ENCODE measurements at regions not wholly inside any gene's neighbourhood (a gene's known extent, or its start where the extent isn't known, plus 50 kb on each side); places are given as distances from the start of the nearest gene placed in this dataset.
"Not testable (repeated sequence)": the region's sequence is repeated elsewhere in the genome, so short reads cannot be mapped to it uniquely, and the experiment has no call there.

DNA sequence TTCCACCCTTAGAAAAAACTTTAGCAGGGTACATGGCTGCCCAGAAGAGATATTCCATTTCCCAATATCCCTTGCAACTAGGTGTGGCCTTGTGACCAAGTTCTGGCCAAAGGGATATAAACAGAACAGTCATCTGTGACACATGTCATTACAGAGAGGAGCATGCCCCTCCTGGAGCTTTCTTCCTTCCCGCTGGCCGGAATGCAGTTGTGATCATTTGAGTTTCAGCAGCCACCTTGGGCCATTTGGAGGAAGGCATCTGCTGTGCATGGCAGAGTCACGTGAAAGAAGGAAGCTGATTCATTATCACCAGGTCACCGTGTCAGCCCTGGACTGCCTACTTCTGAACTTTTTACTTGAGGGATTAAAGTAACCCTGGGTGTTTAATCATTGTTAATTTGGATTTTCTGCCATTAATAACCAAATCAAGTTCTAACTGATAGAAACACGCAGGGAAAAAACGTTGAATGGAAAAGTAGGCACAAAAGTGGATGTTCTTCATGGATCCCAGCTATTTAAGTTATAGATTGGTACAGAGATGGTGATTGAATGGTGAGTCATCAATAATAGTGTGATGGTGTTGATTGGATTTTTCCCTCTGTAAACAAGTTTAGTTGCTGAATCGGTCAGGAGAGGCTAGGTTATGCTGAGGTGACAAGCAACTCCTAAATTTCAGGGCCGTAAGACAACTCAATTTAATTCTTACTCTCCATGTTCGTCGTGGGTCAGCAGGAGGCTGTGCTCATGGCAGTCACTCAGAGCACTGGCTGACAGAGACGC lies 80.7 kb upstream of the CCDC167 start:
- no peak for DNase-seq (ENCODE audit: low read depth)

DNA sequence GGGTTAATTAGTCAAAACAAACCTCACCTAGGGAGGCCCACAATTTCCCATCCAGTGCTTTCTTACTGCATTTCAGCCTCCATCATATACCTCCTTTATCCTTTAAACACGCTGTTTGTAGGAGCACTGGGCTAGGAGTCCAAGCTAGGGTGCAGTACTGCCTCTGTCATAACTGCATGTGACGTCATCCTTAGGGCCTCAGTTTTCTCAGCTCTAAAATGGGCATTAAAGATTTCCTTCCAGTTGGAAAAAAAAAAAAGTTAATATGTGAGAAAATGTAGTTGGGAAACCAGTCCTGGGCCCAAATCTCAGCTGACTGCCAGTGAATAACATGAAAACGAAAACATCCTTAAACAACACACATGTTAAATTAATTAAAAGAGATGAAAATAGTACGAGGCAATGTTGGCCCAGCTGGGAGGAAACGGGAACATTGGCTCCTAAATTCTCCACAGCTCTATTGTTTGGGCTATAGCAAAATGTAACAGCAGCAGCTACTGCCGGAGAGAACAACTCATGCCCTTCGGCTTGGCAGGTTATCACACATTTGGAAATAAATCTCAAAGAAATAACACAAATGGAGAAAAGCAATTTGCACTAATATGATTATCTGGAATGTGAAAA lies 79.9 kb upstream of the CCDC167 start:
- DNase-seq (ENCODE audit: low read depth), result no peak

DNA sequence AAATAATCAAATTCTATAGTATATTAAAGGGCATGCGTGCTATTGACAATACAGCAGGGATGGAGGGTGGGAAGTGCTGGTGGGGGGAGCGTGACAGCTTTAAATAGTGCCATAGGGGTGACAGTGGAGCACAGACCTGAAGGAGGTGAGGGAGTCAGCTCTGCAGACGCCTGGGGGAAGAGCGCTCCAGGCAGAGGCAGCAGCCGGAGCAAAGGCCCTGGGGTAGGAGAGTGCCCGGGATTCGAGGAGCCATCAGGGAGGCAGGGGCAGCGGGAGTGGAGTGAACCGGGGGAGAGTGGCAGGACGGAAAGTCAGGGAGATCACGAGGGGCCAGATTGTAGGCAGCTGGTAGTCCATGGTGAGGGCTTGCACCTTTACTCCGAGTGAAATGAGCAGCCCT lies 78.4 kb upstream of the CCDC167 start:
- DNase-seq (ENCODE audit: low read depth), result no peak

DNA sequence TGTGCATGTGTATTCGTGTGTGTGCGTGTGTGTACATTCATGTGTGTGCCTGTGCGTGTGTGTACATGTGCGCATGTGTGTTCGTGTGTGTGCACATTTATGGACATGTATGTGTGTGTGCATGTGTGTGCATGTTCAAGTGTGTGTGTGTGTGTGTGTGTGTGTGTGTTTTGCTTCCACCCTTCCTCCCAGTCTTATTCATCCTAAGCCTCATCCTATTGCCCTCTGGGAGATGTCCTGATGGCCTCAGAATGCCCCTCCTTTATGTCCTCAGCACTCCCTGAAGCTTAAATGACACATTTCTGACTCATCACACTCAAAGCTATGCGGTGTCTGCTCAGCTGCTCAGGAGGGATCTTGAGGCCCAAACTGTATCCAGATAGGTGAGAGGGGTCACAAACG lies 76.6 kb upstream of the CCDC167 start:
- no peak for DNase-seq (ENCODE audit: low read depth)

DNA sequence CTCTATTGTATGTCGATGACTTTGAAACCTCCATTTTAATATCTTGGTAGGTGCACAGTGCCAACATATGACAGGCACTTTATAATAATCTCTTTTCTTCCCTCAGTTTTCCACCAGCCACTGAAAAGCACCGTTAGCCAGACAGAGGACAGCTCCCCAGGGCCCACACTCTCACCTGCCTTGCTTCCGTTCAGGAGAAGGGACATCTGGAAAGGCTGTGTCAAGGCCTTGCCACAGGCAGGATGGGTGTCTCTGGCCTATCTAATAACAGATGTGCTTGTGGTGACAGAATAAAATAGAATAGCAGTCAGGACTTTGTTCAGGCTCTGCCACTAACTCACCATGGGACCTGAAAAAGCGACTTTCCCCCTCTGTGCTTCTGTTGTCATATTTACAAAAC lies 75.5 kb upstream of the CCDC167 start:
- no peak for DNase-seq (ENCODE audit: low read depth)

DNA sequence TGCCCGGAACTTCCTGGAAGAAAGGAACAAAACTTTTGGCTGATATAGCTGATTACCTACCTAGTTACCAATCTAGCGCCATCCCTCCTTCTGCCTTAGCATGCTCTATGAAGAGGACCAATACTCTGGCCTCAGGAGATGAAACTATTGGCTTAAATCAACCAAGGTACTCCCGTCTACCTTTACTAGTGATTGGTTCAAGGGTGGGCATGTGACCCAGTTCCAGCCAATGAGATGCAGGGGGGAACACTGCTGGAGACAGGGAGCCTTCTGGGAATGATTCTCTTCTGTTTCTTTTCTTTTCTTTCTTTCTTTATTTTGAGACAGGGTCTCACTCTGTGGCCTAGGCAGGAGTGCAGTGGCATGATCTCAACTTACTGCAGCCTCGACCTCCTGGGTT lies 72.6 kb upstream of the CCDC167 start:
- no peak for DNase-seq (ENCODE audit: low read depth)

DNA sequence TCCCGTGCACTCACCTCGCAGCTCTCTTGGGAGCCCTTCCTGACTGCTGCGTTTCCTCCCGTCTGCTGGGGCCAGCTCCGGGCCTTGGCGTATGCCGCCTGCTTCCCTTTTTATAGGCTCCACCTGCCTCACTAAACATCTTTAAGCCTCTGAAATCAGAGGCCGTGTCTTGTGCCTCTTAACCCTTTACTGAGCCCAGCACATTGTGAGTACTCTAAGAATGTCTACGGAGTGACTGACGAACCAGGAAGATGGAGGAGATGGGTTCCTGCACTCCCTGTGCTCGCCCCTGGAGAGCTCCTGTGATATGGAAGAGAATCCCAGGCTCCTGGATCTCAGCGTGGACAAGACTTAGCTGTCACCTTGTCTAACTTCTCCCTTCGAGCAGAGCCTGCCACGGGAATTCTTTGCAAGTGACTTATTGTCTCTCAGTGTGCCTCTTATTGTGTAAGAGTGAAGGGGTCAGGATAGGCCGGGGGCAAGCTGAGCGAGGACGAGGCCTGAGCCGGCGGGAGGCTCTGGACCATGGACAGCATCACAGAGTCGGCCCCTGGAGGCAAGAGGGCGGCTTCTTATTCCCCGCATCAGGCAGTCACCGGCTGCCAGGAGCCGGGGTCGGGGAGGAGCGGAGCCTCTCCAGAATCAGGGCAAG lies 70.9 kb upstream of the CCDC167 start:
- DNase-seq (ENCODE audit: low read depth), result no peak

DNA sequence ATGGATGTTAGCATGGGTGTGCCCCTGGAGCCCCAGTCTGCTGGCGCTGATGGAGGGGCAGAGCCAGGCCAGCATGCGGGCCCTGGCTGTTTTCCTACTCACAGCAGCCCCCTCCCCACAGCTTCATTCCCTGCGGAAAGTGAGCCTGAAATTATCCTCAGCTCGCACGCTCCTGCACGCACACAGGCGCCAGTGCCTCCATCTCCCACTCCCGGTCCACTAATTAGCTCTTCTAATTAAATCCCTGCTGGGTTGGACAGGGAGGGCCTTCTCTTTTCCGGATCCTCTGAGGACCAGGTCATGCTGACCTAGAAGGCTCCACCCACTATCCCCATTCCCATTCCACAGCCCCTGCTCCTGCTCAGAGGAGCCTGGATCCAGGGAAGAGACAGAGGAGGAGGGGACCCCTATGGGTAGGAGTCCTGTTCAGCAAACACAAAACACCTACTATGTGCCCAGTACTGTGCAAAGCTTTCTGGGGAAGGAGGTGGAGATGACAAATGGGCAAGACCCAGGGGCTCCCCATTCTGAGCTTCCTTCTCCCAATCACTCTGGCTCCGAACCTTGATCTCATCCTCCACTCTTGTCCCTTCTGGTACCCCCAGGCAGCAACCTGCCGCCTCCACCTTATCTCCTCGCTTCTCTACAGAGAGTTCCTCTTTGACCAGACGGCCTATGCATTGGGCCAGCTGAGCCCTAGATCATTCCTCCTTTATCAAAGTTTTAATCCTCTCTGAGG lies 70.2 kb upstream of the CCDC167 start:
- no peak for DNase-seq (ENCODE audit: low read depth)

DNA sequence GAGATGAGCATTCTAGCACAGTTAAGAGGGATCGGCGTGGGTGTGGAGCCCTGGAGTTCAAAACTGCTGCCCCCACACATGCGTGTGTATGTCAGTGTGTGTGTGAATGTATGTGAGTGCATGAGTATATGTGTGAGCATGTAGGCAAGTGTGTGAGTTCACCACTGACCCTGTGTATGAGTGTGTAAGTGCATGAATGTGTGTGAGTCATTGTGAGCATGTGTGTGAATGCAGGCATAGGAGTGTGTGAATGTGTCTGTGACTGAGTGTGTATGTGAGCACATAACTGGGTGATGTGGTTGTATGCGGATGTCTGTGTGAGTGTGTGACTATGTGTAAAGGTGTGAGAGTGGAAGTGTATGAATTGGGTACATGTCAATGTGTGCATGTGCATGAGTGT lies 69.6 kb upstream of the CCDC167 start:
- no peak for DNase-seq (ENCODE audit: low read depth)

DNA sequence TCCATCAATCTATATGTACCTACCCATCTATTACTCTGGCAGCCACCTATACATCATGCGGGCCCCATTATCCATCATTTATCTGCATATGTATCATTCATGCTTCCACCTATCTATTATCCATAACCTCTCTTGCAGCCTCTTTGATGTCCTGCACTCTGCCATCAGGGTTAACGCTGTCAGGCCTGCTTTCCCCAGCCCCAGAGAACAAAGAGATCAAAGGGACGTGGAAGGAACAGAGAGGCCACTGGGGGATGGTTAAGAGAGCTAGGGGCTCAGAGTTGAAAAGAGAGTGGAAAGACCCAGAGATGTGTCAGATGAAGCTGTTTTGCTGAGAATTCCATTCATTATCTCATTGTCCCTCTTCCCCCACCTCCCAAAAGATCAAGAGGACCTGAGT lies 67.3 kb upstream of the CCDC167 start:
- DNase-seq (ENCODE audit: low read depth), result no peak

DNA sequence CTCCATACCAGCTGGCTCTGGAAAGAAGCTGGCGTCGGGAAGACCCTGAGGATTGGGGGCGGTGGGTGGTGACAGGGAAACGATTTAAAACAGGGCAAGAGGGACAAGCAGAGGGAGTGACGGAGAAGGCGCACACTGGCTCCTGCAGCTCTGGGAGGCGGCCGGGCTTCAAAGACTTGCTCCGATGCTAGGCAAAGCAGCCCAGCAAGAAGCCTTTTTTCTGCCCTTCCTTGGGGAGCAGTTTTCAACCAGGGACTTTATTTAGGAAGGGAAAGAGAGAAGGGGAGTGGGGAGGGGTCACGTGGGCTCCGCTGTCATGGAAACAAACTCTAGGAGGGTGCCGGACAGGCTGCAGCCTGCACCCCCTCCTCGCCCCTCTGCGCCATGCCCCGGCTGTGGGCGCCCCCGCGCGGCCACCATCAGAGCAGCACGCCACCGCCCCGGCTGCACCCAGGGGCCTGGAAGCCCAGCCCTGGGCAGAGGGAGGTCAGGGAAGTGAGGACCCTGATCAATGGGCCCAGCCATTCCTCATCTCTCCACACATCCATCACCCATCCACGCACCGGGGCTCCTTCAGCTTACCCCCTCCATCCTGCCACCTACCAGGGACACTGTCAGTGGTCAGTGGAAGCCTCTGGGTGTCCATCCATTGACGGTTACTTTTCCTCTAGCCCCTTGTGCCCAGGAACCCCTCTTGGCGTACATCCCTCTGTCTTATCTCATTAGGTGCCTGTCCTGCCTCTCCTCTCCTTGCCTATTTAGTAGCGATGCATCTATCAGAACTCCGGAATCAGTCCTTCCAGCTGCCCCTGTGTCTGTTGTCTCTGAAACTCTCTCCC lies 66.6 kb upstream of the CCDC167 start:
- peak; percentile 55 for DNase-seq (ENCODE audit: low read depth)

DNA sequence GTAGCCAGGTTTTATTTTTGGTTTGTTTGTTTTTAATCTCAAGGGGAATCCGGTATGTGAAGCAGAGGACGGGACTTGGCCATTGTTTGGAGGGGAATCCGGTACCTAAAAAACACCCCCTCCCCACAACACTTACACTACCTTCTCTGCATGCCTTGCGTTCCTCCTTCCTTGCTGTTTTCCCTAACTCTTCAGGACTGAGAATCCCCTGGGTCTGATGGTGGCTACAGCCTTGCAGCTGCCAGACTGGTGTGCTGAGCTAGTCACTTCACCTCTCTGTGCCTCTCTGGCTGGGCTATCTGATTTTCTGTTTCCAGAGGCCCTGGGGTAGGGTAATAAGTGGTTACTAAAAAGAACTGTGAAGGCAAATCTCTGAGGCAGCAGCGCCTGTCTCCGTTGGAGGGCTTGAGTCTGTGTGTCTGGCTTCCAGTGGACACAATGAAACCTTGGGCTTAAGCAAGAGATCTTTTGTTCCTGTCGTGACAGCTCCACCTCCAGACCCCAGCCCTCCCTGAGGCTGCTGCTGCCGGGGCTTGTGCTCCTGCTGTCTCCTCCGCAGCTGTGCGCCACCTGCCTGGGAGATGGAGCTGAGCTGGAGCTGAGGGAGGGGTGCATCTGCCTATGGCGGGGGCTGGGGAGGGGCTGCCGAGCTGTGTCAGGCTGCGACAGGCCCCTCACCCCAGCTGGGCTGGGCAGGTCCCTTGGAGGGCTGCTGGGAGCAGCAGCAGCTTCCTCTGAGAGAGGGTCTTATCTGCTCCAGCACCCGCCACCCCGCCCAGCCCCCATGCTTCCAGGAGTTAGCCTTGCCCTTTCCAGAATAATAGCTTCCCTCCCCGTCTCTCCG lies 65.8 kb upstream of the CCDC167 start:
- DNase-seq (ENCODE audit: low read depth), result no peak

DNA sequence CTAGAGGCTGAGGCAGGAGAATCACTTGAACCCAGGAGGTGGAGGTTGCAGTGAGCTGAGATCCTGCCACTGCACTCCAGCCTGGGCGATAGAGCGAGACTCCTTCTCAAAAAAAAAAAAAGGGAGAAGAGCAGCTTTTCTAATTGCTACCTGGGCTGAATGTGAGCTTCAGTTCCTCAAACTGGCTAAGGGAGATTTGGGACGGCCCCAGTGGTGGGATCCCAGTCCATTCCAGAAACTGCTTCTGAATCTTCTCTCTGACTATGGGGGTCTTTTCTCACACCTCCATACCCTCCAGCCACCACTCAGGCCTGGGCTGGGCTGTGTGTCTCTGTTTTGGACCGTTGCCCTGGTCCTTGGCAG lies 63.2 kb upstream of the CCDC167 start:
- not testable (repeated sequence) for DNase-seq (ENCODE audit: low read depth)

DNA sequence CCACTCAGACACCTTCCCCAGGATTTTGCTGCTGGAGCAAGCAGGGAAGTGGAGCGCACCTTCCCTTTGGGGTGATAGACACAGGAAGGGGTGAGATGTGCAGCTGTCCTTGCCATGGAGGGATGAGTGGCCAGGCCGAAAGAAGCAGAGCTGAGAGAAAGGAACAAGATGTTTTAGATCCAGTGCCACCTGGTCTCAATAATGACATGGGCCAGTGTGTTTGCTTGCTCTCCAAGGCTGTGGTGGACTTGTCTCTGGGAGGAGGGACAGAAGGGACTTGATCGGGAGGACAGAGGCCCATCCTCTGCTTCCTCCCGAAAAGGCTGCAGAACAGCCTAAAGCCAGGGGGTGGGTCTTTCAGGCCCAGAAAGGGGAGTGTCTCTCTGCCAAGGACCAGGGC lies 61.7 kb upstream of the CCDC167 start:
- DNase-seq (ENCODE audit: low read depth), result no peak

DNA sequence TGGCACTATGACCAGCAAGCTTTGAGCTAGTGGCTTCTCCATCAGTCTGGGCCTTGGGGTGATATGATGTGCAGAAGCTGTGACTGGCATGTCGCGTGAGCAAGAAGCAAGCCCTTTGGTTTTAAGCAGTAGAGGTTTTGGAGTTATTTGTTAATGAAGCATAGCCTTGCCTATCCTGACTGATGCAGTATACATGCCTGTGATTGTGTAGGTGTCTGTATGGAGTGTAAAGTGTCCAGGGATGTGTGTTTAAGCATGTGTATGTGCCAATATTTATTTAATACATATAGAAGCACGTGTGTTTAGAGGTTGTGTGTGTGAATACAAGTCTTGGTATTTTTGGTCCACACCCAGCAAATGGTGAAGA lies 61.0 kb upstream of the CCDC167 start:
- DNase-seq (ENCODE audit: low read depth), result no peak

DNA sequence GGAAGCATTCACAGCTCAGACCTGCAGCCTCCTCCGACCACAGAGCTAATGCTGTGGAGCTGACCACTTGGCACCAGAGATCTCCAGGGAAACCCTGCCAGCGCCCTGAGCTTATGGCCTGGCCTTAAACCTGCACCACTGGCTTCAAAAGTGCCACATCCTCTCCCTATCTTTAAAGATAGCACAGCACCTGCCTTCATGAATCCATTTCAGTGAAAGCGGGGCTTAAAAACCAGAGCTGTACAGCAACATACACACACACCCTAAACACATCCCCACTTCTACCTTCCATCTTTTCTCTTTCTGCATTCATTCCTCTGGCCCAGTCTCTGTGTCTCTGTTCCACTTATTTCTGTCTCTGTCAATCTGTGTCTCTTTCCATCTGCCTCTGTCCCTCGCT lies 59.8 kb upstream of the CCDC167 start:
- DNase-seq (ENCODE audit: low read depth), result no peak

DNA sequence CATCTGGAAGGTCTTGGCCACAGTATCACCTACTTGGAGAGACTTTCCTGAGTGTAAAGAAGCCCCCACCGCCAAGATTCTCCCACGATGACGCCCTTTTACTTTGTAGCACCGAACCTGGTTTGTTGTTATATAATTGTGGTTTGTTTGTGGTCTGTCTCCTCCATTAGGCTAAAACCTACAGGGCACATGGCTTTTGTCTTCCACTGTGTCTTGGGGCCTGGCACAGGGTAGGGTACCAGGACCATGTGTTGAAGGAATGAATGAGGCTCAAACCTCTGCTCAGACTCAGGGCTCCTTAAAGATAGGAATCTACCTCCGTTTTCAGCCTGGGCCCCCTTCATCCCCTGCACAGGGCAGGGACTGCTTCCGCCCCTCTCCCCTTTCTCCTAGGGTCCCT lies 59.4 kb upstream of the CCDC167 start:
- no peak for DNase-seq (ENCODE audit: low read depth)

DNA sequence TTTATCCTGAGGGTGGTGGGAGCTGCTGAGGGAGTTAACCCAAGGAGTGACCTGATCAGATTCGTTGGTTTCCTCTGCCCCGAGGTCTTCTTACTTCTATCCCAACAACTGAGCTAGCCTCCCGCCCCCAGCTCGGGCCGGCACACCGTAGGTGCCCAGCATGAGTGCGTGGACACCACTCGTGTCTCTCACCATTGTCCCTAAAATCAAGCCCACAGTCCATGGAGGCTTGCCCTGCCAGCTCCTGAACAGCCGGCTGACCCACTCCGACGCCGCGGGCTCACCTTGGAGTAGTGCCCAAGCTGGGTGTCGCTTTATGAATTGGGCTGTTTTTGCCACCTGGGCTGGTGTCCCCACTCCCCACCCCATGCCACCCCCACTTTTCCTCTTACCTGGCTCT lies 59.0 kb upstream of the CCDC167 start:
- no peak for DNase-seq (ENCODE audit: low read depth)

DNA sequence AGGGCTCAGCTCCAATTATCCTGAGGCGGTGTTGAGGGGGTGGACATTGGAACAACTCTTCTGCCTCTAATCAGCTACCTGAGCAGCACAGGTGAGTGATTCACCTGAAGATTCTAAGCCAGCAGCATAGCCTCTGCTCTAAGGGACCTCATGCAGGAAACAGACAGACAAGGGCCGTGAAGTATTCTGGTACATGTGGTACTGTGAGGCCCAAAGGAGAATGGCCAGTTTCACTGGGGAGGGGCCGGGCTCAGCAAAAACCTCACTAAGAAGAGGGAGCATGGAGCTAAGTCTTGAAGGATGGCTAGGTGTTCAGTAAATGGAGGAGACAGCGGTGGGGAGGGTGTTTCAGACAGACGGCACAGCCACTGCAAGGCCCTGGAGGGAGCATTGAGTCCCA lies 58.5 kb upstream of the CCDC167 start:
- DNase-seq (ENCODE audit: low read depth), result no peak

DNA sequence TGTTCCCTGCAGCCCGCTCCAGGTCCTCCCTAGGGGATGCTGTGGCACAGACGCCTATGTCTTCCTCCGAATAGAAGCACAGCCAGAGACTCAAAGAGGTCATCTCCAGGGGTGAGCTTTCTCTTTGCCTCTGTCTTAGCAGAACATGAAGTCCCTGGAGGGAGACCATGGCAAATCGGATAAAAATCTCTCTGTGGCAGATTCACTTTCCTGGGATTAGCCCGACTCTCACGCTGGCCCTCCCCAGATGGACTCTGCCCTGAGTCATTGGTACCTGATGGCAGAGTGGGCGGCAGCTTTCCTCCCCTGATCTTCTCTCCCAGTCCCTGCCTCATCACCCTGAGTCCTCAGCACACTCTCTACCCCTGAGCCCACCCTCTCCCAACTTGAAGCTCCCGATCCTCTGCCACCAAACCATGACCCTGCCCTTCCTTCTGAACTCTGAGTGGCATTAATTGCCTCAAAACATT lies 58.0 kb upstream of the CCDC167 start:
- DNase-seq (ENCODE audit: low read depth), result no peak
